AG04450 (cell line): ENCODE measurements at regions not wholly inside any gene's neighbourhood (a gene's known extent, or its start where the extent isn't known, plus 50 kb on each side); places are given as distances from the start of the nearest gene placed in this dataset.

ENCODE experiments used
- CTCF ChIA-PET: fragments of 300-600, 350-600 bp; formaldehyde crosslinking; extraction: SDS; loops from one replicate; lab custom pipeline; 2022; ENCODE audit warnings: antibody characterized with exemption, inconsistent platforms; lab: Charles Lee
- POLR2A ChIA-PET: fragments of 350-600 bp; formaldehyde crosslinking; extraction: SDS; loops from one replicate; lab custom pipeline; 2021; ENCODE audit warnings: antibody characterized with exemption, inconsistent platforms; lab: Yijun Ruan, JAX
- DNase-seq: peaks from one replicate; pipeline ENCODE4 v3.0.0-alpha.2; 2011; ENCODE audit warnings: low read depth, low spot score
- H3K27ac ChIP-seq: one replicate; pipeline ENCODE4 v1.5.1; 2012; ENCODE audit warnings: low read depth, low read length, control low read depth
- H3K27me3 ChIP-seq: one replicate; pipeline ENCODE4 v1.6.0; 2012; ENCODE audit warnings: low read length; ENCODE audit not compliant: control insufficient read depth, insufficient read depth
- H3K4me3 ChIP-seq: 2 replicates; pipeline ENCODE4 v1.5.1; 2011; ENCODE audit warnings: mild to moderate bottlenecking, low read depth, low read length, control low read depth
- H3K9me3 ChIP-seq: 2 replicates; pipeline ENCODE4 v1.5.1; 2012; ENCODE audit warnings: low read length; ENCODE audit not compliant: control insufficient read depth, insufficient read depth
- CTCF ChIP-seq: IDR thresholded peaks from 2 replicates; pipeline ENCODE4 v1.5.1; 2011; ENCODE audit warnings: low read depth, low read length, control low read depth, inconsistent platforms

GRCh38 chr14:62099091-62099490 is 336.9 kb downstream of the SNAPC1 start:
- DNase-seq, result no peak
- no peak for TF ChIP-seq CTCF
- H3K4me3 ChIP-seq, result no peak overlapping the region
- H3K27me3 ChIP-seq, result no peaks in the 10 kb centered on the region
- no peaks in the 10 kb centered on the region for H3K9me3 ChIP-seq
- CTCF ChIA-PET, result interaction anchor here (1.1 kb wide), 1 partner anchor 27 kb away, joined by 4 read pairs; no protein-coding TSS in a partner anchor
- H3K27ac ChIP-seq, result no peak overlapping the region
- POLR2A ChIA-PET, result no interaction called here

GRCh38 chr14:62101189-62101588 is 339.0 kb downstream of the SNAPC1 start:
- Histone ChIP-seq H3K27ac (no peak overlapping the region), H3K9me3 (no peaks in the 10 kb centered on the region), H3K4me3 (no peak overlapping the region), H3K27me3 (no peaks in the 10 kb centered on the region)
- ChIA-PET CTCF (no interaction called here), POLR2A (no interaction called here)
- no peak for DNase-seq
- TF ChIP-seq CTCF, result no peak

- Histone ChIP-seq H3K27ac (no peak overlapping the region), H3K27me3 (no peaks in the 10 kb centered on the region), H3K4me3 (no peak overlapping the region), H3K9me3 (no peaks in the 10 kb centered on the region)
- POLR2A ChIA-PET, result no interaction called here
- TF ChIP-seq CTCF, result no peak
- CTCF ChIA-PET, result no interaction called here
- DNase-seq, result no peak
Observed at GRCh38 chr14:62101673-62102348, 339.6 kb downstream of the SNAPC1 start.

GRCh38 chr14:62102349-62102725 is 340.1 kb downstream of the SNAPC1 start:
- ChIA-PET CTCF (no interaction called here), POLR2A (no interaction called here)
- TF ChIP-seq CTCF, result no peak
- no peak overlapping the region for H3K4me3 ChIP-seq
- no peak for DNase-seq
- H3K27ac ChIP-seq, result no peak overlapping the region
- no peaks in the 10 kb centered on the region for H3K27me3 ChIP-seq
- H3K9me3 ChIP-seq, result no peaks in the 10 kb centered on the region

GRCh38 chr14:62103464-62103863 is 341.2 kb downstream of the SNAPC1 start:
- DNase-seq, result no peak
- ChIA-PET POLR2A (no interaction called here), CTCF (no interaction called here)
- TF ChIP-seq CTCF, result no peak
- Histone ChIP-seq H3K9me3 (no peaks in the 10 kb centered on the region), H3K27ac (no peak overlapping the region), H3K27me3 (no peaks in the 10 kb centered on the region), H3K4me3 (no peak overlapping the region)
